CD4-positive, alpha-beta T cell (primary cell): ENCODE measurements at regions not wholly inside any gene's neighbourhood (a gene's known extent, or its start where the extent isn't known, plus 50 kb on each side); places are given as distances from the start of the nearest gene placed in this dataset.
"Not testable (repeated sequence)": the region's sequence is repeated elsewhere in the genome, so short reads cannot be mapped to it uniquely, and the experiment has no call there.

Experiments used
- ATAC-seq: fragments of 200-7000 bp; cut with Tn5 transposase; one replicate; pipeline ENCODE4 v1.10.0; 2022; ENCODE audit warnings: mild to moderate bottlenecking; ENCODE audit not compliant: poor library complexity
- CTCF ChIA-PET: fragments of 350-600 bp; sonication (Branson Sonifier 250); formaldehyde crosslinking; loops from one replicate; lab custom pipeline; 2021; ENCODE audit warnings: antibody characterized with exemption, inconsistent platforms; lab: Charles Lee
- POLR2A ChIA-PET: fragments of 350-600 bp; sonication (Branson Sonifier 250); formaldehyde crosslinking; loops from one replicate; lab custom pipeline; 2021; ENCODE audit warnings: antibody characterized with exemption, inconsistent platforms; lab: Charles Lee
- DNase-seq, 14 experiments: peaks; one replicate each; pipeline ENCODE4 v3.0.0-alpha.2; 2013 to 2020; ENCODE audit warnings: mixed read lengths in 2 of 14
- H3K27ac ChIP-seq, 2 donors: one replicate each; pipeline versions ENCODE4 v1.5.1 to v1.7.0; 2013; ENCODE audit warnings: low read length in 2 of 2, low read depth in 1 of 2, mild to moderate bottlenecking in 1 of 2
- H3K27me3 ChIP-seq, 2 experiments: 1 replicate in 1 of 2; 2 replicates in 1 of 2; pipeline versions ENCODE4 v1.6.1 to v1.7.0; 2013; ENCODE audit warnings: low read length in 2 of 2, control low read depth in 1 of 2, mild to moderate bottlenecking in 1 of 2, moderate library complexity in 1 of 2; ENCODE audit not compliant: insufficient read depth in 2 of 2, control insufficient read depth in 1 of 2
- H3K36me3 ChIP-seq: one replicate; pipeline ENCODE4 v1.6.1; 2013; ENCODE audit warnings: low read length, control low read depth; ENCODE audit not compliant: insufficient read depth
- H3K4me1 ChIP-seq: one replicate; pipeline ENCODE4 v1.6.1; 2013; ENCODE audit warnings: low read length, control low read depth; ENCODE audit not compliant: insufficient read depth
- H3K4me3 ChIP-seq: one replicate; pipeline ENCODE4 v1.5.1; 2013; ENCODE audit warnings: mild to moderate bottlenecking, low read length, moderate library complexity
- H3K9me3 ChIP-seq, 2 experiments: 1 replicate in 1 of 2; 2 replicates in 1 of 2; pipeline versions ENCODE4 v1.6.1 to v1.7.0; 2013; ENCODE audit warnings: low read length in 2 of 2, mild to moderate bottlenecking in 2 of 2, control low read depth in 1 of 2, moderate library complexity in 1 of 2; ENCODE audit not compliant: control insufficient read depth in 1 of 2, insufficient read depth in 1 of 2
- H3K27ac Mint-ChIP-seq: one replicate; pipeline ENCODE4 v1.8.0; 2020; ENCODE audit warnings: mixed read lengths
- H3K27me3 Mint-ChIP-seq: one replicate; pipeline ENCODE4 v1.8.0; 2021; ENCODE audit warnings: mixed read lengths
- H3K36me3 Mint-ChIP-seq: one replicate; pipeline ENCODE4 v1.8.0; 2021; ENCODE audit warnings: low read depth, mixed read lengths
- H3K4me1 Mint-ChIP-seq: one replicate; pipeline ENCODE4 v1.8.0; 2021; ENCODE audit warnings: low read depth, mixed read lengths
- H3K4me3 Mint-ChIP-seq: one replicate; pipeline ENCODE4 v1.8.0; 2020; ENCODE audit warnings: mild to moderate bottlenecking, mixed read lengths
- H3K9me3 Mint-ChIP-seq: one replicate; pipeline ENCODE4 v1.8.0; 2020; ENCODE audit warnings: mixed read lengths
- intact Hi-C, 2 experiments: fragments of 100-400 bp; cut with DNase I in 1 of 2; cut with micrococcal nuclease in 1 of 2; formaldehyde crosslinking; loops; one replicate each; pipeline versions ENCODE4 v1.15.1 to v1.9.0; 2023 to 2025; cut with DNase I, micrococcal nuclease
- TF ChIP-seq, protein P1 (sequence below): fragments of 200-600 bp; IDR thresholded peaks from one replicate; pipeline ENCODE4 v1.8.0; 2022; ENCODE audit warnings: antibody characterized with exemption, mild to moderate bottlenecking

DNA sequence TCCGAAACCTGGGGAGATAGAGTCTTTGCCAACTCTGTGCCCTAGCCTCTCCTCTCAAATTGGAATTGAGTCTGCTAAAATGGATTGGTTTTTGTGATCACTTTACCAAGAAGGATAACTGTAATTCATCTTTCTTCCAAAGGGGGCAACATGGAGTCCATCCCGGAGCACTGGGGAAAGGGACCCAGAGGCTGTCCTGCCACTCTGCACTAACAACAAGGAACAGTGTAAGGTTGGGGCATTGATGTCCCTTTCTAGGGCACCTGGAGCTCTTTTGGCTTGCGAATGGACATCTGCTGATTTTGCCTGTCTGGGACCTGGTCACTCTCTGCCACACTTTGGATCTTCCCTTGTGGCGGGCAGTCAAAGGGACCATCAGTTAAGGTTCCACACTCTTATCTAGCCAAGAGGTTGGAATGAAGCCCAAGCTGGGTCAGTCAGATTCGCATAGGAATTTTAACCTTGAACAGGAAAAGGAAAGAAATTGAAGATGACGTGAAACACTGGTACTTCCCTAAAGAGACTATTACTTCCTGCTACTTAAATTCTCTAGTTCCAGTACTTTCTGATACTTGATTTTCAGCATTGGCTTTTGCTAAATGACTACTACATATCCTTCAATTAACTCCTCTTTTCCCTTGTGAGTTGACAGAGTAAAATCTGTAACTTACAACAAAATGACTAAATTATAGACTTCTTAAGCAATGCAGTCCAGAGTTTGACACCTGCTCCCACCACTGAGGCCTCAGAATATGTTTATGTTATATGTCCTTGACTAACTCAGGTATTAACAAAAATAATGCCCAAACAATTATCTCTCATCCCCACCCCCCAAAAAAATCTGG lies 64.7 kb upstream of the KLF7 start:
- Histone ChIP-seq H3K4me1 (no peaks in the 10 kb centered on the region), H3K9me3 (no peaks in the 10 kb centered on the region), H3K27ac (no peak overlapping the region), H3K4me3 (no peak overlapping the region), H3K36me3 (no peaks in the 10 kb centered on the region), H3K27me3 (peaks cover 0 to 2% of the 10 kb centered on the region in 2 experiments)
- ATAC-seq (no peak), DNase-seq (no peak)
- Mint-ChIP-seq H3K4me1 (peaks cover 42% of the 10 kb centered on the region), H3K9me3 (no peaks in the 10 kb centered on the region), H3K27me3 (no peaks in the 10 kb centered on the region), H3K4me3 (no peak overlapping the region), H3K36me3 (no peaks in the 10 kb centered on the region), H3K27ac (no peak overlapping the region)
- intact Hi-C loops = no loop called here
- POLR2A ChIA-PET = interaction anchor here (1.7 kb wide), 1 partner anchor 9 kb away, joined by 5 read pairs; no protein-coding TSS in a partner anchor
- CTCF ChIA-PET = no interaction called here
- TF ChIP-seq, protein P1, sequence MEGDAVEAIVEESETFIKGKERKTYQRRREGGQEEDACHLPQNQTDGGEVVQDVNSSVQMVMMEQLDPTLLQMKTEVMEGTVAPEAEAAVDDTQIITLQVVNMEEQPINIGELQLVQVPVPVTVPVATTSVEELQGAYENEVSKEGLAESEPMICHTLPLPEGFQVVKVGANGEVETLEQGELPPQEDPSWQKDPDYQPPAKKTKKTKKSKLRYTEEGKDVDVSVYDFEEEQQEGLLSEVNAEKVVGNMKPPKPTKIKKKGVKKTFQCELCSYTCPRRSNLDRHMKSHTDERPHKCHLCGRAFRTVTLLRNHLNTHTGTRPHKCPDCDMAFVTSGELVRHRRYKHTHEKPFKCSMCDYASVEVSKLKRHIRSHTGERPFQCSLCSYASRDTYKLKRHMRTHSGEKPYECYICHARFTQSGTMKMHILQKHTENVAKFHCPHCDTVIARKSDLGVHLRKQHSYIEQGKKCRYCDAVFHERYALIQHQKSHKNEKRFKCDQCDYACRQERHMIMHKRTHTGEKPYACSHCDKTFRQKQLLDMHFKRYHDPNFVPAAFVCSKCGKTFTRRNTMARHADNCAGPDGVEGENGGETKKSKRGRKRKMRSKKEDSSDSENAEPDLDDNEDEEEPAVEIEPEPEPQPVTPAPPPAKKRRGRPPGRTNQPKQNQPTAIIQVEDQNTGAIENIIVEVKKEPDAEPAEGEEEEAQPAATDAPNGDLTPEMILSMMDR = peak; percentile 16

DNA sequence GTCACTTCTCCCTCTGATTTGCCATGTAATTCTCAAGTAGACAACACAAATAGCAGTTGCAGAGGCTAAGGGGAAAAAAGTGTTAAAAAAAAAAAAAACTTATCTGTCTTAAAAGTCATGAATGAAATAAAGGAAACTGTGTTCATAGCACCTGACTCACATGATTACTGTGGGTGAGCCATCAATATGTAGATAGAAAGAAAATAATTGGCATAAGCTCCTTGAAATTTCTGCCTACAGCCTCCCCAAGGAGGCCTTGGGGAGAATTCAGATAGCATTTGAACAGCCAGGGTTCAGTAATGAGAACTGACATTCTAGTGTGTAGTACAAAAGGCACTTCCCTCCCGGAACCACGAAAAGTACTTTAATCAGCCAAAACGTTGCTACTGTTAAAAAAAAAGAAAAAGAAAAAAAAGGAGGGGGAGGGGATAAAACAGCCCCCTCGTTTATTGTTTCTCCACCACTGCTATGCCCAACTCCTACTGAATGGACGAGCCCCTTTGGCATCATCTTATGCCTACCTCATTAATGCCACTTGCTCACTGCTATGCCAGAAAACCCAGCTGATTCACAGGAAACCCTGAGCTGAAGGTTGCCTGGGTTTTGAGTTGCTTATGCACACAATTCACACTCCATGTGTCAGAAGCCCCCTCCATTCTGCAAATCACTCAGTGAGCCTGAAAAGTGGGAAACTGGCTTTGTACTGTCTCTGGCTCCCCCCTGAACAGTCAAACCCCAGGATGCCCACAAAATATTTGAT lies 65.5 kb upstream of the KLF7 start:
- H3K27me3 Mint-ChIP-seq = no peaks in the 10 kb centered on the region
- H3K4me1 Mint-ChIP-seq = peaks cover 34% of the 10 kb centered on the region
- H3K36me3 Mint-ChIP-seq = no peaks in the 10 kb centered on the region
- no peaks in the 10 kb centered on the region for H3K4me1 ChIP-seq
- TF ChIP-seq, protein P1 = no peak
- no peaks in the 10 kb centered on the region for H3K36me3 ChIP-seq
- no peaks in the 10 kb centered on the region for H3K9me3 Mint-ChIP-seq
- ATAC-seq (no peak), DNase-seq (peak in 1 of 14 experiments; percentile 36)
- ChIA-PET POLR2A (interaction anchor here (1.7 kb wide), 1 partner anchor 9 kb away, joined by 5 read pairs; no protein-coding TSS in a partner anchor), CTCF (no interaction called here)
- H3K9me3 ChIP-seq = no peaks in the 10 kb centered on the region
- peaks cover 0 to 2% of the 10 kb centered on the region in 2 experiments for H3K27me3 ChIP-seq
- no peak overlapping the region for H3K4me3 ChIP-seq
- H3K4me3 Mint-ChIP-seq = no peak overlapping the region
- H3K27ac ChIP-seq = no peak overlapping the region
- no peak overlapping the region for H3K27ac Mint-ChIP-seq
- intact Hi-C loops = no loop called here

DNA sequence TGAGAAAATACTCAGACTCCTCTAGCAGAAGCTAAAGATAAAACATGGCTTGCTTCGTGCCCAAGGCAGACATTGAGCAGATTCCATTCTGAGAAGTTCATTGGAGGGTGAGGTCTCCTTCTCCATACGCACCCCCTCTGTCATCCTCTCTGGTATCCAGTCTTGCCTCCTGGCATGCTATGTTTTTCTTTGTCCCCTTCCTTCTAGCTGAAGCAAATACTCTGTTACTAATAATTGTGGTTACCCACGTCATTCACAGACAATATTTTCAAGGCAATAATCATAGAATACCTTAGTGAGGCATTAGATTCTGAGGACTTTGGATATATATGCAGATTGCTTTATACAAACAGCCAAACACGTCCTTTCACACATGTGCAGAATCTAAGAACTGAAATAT lies 66.2 kb upstream of the KLF7 start:
- no peak overlapping the region for H3K27ac Mint-ChIP-seq

DNA sequence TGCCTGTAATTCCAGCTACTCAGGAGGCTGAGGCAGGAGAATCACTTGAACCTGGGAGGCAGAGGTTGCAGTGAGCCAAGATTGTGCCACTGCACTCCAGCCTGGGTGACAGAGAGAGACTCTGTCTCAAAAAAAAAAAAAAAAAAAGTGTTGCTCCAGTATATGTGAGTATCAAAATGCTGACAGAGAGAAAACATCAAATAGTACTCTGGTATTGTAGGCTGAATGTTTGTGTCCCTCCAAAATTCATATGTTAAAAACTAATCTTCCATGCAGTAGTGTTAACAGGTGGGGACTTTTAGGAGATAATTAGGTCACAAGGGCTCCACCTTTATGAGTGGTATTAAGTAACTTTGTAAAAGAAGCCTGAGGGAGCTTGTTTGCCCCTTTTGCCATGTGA lies 67.4 kb upstream of the KLF7 start:
- DNase-seq, H3K36me3 Mint-ChIP-seq, H3K27ac Mint-ChIP-seq, H3K9me3 ChIP-seq, H3K4me3 ChIP-seq, H3K9me3 Mint-ChIP-seq, H3K4me3 Mint-ChIP-seq, ATAC-seq, H3K27me3 Mint-ChIP-seq, intact Hi-C loops, H3K27me3 ChIP-seq, H3K36me3 ChIP-seq, H3K27ac ChIP-seq, H3K4me1 ChIP-seq: not testable (repeated sequence)
- CTCF ChIA-PET = interaction anchor here (0.6 to 0.7 kb wide), 2 partner anchors 245 to 328 kb away, joined by 4 to 5 read pairs; no protein-coding TSS in a partner anchor
- POLR2A ChIA-PET = interaction anchor here (1.6 to 1.8 kb wide), 2 partner anchors 12 to 90 kb away, joined by 4 to 5 read pairs; no protein-coding TSS in a partner anchor
- H3K4me1 Mint-ChIP-seq = peaks cover 31% of the 10 kb centered on the region

More for the DNA sequence above, 66.2 kb upstream of the KLF7 start:
- Histone ChIP-seq H3K27me3 (peaks cover 0 to 2% of the 10 kb centered on the region in 2 experiments), H3K4me1 (no peaks in the 10 kb centered on the region), H3K27ac (no peak overlapping the region), H3K36me3 (no peaks in the 10 kb centered on the region), H3K9me3 (no peaks in the 10 kb centered on the region), H3K4me3 (no peak overlapping the region)
- no peaks in the 10 kb centered on the region for H3K36me3 Mint-ChIP-seq
- intact Hi-C loops = no loop called here
- CTCF ChIA-PET = no interaction called here
- no peak overlapping the region for H3K4me3 Mint-ChIP-seq
- H3K4me1 Mint-ChIP-seq = peaks cover 31% of the 10 kb centered on the region
- no peaks in the 10 kb centered on the region for H3K9me3 Mint-ChIP-seq
- no peaks in the 10 kb centered on the region for H3K27me3 Mint-ChIP-seq
- POLR2A ChIA-PET = interaction anchor here (1.7 kb wide), 1 partner anchor 8 kb away, joined by 5 read pairs; no protein-coding TSS in a partner anchor
- TF ChIP-seq, protein P1 = no peak
- DNase-seq = no peak
- ATAC-seq = no peak
